Vagina (tissue), 2 donors: ENCODE measurements at regions not wholly inside any gene's neighbourhood (a gene's known extent, or its start where the extent isn't known, plus 50 kb on each side); places are given as distances from the start of the nearest gene placed in this dataset.

ENCODE experiments used
- DNase-seq, 2 donors: peaks; one replicate each; pipeline ENCODE4 v3.0.0-alpha.2; 2017; ENCODE audit errors: extremely low spot score in 2 of 2
- H3K27ac ChIP-seq: fragments of 200-600 bp; sonication (generic); one replicate; pipeline ENCODE4 v1.5.1; 2019
- H3K27me3 ChIP-seq: fragments of 200-600 bp; sonication (generic); one replicate; pipeline ENCODE4 v1.5.1; 2019
- H3K36me3 ChIP-seq, 2 donors: fragments of 200-600 bp; sonication (generic); one replicate each; pipeline ENCODE4 v1.5.1; 2017 to 2019
- H3K4me1 ChIP-seq: fragments of 200-600 bp; sonication (generic); one replicate; pipeline ENCODE4 v1.5.1; 2019
- H3K4me3 ChIP-seq, 2 donors: fragments of 200-600 bp; sonication (generic); 1 replicate in 1 of 2; 2 replicates in 1 of 2; pipeline ENCODE4 v1.5.1; 2016 to 2019
- H3K9me3 ChIP-seq: fragments of 200-600 bp; sonication (generic); one replicate; pipeline ENCODE4 v1.5.1; 2019
- POLR2A ChIP-seq, 2 donors: fragments of 450-650 bp; IDR thresholded peaks; one replicate each; pipeline ENCODE4 v1.6.1; 2017; ENCODE audit warnings: antibody characterized with exemption in 2 of 2, mild to moderate bottlenecking in 2 of 2, moderate library complexity in 2 of 2
- POLR2AphosphoS5 ChIP-seq, 2 donors: sonication (generic); formaldehyde crosslinking; IDR thresholded peaks; one replicate each; pipeline ENCODE4 v1.9.0; 2017; ENCODE audit warnings: antibody characterized with exemption in 2 of 2, mild to moderate bottlenecking in 2 of 2, low read depth in 1 of 2; ENCODE audit not compliant: insufficient read depth in 1 of 2
- intact Hi-C: fragments of 100-400 bp; cut with DNase I; formaldehyde crosslinking; loops from one replicate; pipeline ENCODE4 v1.15.1; 2023
- TF ChIP-seq, protein P1 (sequence below), 3 experiments: fragments of 450-650 bp in 2 of 3; fragments of 200-600 bp in 1 of 3; sonication (generic) in 1 of 3; IDR thresholded peaks; one replicate each; pipeline ENCODE4 v1.5.1; 2017 to 2019; ENCODE audit warnings: antibody characterized with exemption in 3 of 3, mild to moderate bottlenecking in 2 of 3, moderate library complexity in 2 of 3

DNA sequence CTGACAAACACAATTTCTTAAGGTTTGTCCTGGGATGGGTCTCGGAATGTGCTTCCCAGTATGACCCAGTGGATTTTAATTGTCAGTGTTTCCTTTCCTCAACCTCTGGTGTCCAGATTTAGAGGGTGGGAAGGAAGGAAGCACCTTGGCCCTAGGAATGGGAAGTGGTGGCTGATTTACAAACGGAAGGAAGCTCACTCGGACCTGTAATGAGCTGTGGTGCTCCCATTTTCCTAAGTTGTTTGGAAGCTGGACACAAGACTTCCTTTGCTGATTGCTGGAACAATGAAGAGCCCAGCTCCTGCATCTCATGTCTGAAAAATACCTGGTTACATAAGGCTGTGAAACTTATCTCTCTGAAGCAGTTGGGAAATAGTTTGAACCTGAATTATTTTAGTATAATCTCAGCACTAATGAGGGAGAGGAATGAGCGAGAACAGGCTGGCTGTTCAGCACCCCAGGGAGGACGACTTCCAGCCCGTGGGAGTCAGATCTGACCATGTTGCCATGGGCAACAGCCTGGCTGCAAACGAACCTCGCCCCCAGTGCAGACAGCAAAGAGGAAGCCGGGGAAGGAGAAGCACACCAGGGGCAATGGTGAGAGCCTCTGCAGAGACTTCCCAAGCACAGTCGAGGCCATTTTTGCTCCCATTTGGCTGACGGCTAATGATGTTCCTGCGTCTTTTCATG is 74.4 kb upstream of the ASB18 start:
- Histone ChIP-seq H3K4me3 (no peak overlapping the region), H3K4me1 (peaks cover 4% of the 10 kb centered on the region), H3K27ac (no peak overlapping the region), H3K27me3 (no peaks in the 10 kb centered on the region), H3K9me3 (no peaks in the 10 kb centered on the region), H3K36me3 (no peaks in the 10 kb centered on the region)
- peak in 1 of 2 donors; percentile 64 for DNase-seq
- intact Hi-C loops = no loop called here
- no peak for TF ChIP-seq POLR2A (IDR thresholded peaks at IDR 0.05)
- TF ChIP-seq, protein P1, sequence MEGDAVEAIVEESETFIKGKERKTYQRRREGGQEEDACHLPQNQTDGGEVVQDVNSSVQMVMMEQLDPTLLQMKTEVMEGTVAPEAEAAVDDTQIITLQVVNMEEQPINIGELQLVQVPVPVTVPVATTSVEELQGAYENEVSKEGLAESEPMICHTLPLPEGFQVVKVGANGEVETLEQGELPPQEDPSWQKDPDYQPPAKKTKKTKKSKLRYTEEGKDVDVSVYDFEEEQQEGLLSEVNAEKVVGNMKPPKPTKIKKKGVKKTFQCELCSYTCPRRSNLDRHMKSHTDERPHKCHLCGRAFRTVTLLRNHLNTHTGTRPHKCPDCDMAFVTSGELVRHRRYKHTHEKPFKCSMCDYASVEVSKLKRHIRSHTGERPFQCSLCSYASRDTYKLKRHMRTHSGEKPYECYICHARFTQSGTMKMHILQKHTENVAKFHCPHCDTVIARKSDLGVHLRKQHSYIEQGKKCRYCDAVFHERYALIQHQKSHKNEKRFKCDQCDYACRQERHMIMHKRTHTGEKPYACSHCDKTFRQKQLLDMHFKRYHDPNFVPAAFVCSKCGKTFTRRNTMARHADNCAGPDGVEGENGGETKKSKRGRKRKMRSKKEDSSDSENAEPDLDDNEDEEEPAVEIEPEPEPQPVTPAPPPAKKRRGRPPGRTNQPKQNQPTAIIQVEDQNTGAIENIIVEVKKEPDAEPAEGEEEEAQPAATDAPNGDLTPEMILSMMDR (IDR thresholded peaks at IDR 0.05) = no peak
- peak in 1 of 2 donors; percentile 43 for TF ChIP-seq POLR2AphosphoS5 (IDR thresholded peaks at IDR 0.05; ENCODE audit: insufficient read depth in 1 of 2, low read depth in 1 of 2)

DNA sequence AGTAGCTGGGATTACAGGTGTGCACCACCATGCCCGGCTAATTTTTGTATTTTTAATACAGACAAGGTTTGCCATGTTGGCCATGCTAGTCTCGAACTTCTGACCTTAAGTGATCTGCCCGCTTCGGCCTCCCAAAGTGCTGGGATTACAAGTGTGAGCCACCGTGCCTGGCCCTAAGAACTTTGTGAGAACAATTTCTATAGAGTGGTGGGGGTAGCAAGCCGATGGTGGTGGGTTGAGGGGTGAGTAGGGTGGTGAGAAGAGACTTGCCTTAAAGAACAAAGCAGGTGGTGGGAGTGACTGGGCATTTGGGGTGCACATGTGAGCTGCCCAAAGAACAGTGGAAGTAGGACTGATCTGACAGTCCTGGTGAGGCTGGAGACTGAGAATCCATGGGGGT is 76.0 kb upstream of the ASB18 start:
- Histone ChIP-seq H3K27ac (no peak overlapping the region), H3K36me3 (no peaks in the 10 kb centered on the region), H3K4me3 (no peak overlapping the region), H3K27me3 (no peaks in the 10 kb centered on the region), H3K9me3 (no peaks in the 10 kb centered on the region), H3K4me1 (peaks cover 4% of the 10 kb centered on the region)
- intact Hi-C loops = no loop called here
- peak; percentile 58 to 77 for DNase-seq
- TF ChIP-seq, protein P1 (IDR thresholded peaks at IDR 0.05) = no peak
- TF ChIP-seq POLR2A (IDR thresholded peaks at IDR 0.05) (no peak), POLR2AphosphoS5 (IDR thresholded peaks at IDR 0.05; ENCODE audit: insufficient read depth in 1 of 2, low read depth in 1 of 2) (no peak)

DNA sequence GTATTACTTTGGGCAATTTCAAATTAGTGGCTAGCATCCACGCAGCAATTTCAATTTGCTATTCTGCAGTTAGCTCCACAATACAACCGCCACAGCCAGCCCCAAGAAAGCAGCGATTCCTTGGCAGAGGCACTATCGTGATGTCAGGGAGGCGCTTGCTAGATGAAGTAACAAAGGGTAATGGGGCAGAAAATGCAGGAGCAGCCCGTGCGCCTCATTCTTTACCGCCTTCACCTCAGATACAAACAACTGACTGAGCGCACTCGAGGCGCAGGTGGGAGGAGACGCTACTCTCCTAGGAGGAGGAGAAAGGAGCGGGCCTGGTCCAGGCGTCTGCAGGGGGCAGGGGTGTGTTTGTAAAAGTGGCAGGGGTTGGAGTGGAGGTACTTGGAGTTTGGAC is 76.9 kb upstream of the ASB18 start:
- intact Hi-C loops = no loop called here
- no peak overlapping the region for H3K4me3 ChIP-seq
- peaks cover 4% of the 10 kb centered on the region for H3K4me1 ChIP-seq
- no peaks in the 10 kb centered on the region for H3K27me3 ChIP-seq
- TF ChIP-seq, protein P1 (IDR thresholded peaks at IDR 0.05) = no peak
- no peak for TF ChIP-seq POLR2AphosphoS5 (IDR thresholded peaks at IDR 0.05; ENCODE audit: insufficient read depth in 1 of 2, low read depth in 1 of 2)
- TF ChIP-seq POLR2A (IDR thresholded peaks at IDR 0.05) = no peak
- no peaks in the 10 kb centered on the region for H3K36me3 ChIP-seq
- H3K27ac ChIP-seq = no peak overlapping the region
- peak; percentile 65 to 89 for DNase-seq
- no peaks in the 10 kb centered on the region for H3K9me3 ChIP-seq

DNA sequence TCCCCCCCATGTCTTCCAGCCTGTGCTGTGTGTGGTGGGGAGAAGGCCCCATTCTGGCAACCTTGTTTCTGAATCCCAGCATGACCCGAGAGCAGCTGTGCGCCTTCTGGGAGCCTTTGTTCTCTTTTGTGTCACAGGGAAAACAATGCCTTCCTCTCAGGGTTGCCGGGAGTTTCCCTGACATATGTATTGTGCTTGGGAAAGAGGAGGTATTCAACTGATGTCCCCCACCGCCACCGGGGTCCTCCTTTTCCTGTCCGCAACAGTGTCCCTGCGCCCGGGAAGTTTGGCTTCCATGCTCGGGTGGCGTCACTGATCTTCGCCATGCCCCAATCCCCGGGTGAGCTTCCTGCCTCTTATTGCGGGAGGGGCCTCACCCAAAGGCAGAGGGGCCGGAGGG is 77.5 kb upstream of the ASB18 start:
- DNase-seq = peak; percentile 49 to 67
- intact Hi-C loops = no loop called here
- Histone ChIP-seq H3K27me3 (no peaks in the 10 kb centered on the region), H3K27ac (no peak overlapping the region), H3K9me3 (no peaks in the 10 kb centered on the region), H3K36me3 (no peaks in the 10 kb centered on the region), H3K4me1 (peaks cover 4% of the 10 kb centered on the region), H3K4me3 (no peak overlapping the region)
- TF ChIP-seq POLR2AphosphoS5 (IDR thresholded peaks at IDR 0.05; ENCODE audit: insufficient read depth in 1 of 2, low read depth in 1 of 2) (no peak), POLR2A (IDR thresholded peaks at IDR 0.05) (no peak)
- TF ChIP-seq, protein P1 (IDR thresholded peaks at IDR 0.05) = no peak

DNA sequence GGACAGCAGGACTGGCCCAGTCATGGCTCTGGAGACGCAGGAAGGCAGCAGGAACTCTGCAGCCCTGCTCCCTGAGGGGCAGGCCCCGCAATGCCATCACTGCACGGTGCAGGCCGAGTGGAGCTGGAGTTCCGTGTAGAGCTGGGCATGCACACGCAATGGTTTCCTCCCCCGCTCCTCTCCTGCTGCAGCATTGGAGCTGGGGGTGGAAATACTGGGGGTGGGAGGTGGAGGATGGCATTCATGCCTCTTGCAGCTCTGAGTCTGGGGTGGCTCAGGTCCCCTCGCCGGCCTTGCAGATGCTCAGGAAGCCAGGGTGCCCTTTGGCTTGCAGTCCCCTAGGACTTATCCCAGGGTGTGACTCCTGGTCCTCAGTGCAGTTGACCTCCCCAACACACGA is 78.3 kb upstream of the ASB18 start:
- DNase-seq = peak in 1 of 2 donors; percentile 64
- TF ChIP-seq POLR2A (IDR thresholded peaks at IDR 0.05) = no peak
- TF ChIP-seq, protein P1 (IDR thresholded peaks at IDR 0.05) = no peak
- TF ChIP-seq POLR2AphosphoS5 (IDR thresholded peaks at IDR 0.05; ENCODE audit: insufficient read depth in 1 of 2, low read depth in 1 of 2) = no peak
- Histone ChIP-seq H3K4me1 (peaks cover 4% of the 10 kb centered on the region), H3K9me3 (no peaks in the 10 kb centered on the region), H3K27me3 (no peaks in the 10 kb centered on the region), H3K36me3 (no peaks in the 10 kb centered on the region), H3K4me3 (no peak overlapping the region), H3K27ac (no peak overlapping the region)
- intact Hi-C loops = no loop called here
